Head of caudate nucleus (tissue), 42 donors: ENCODE measurements at regions not wholly inside any gene's neighbourhood (a gene's known extent, or its start where the extent isn't known, plus 50 kb on each side); places are given as distances from the start of the nearest gene placed in this dataset.
"Not testable (repeated sequence)": the region's sequence is repeated elsewhere in the genome, so short reads cannot be mapped to it uniquely, and the experiment has no call there.

Experiments
- DNase-seq, 42 donors: peaks; one replicate each; pipeline versions ENCODE4 v3.0.0 to v3.0.0-alpha.2; 2020 to 2021; ENCODE audit warnings: mixed read lengths in 7 of 42
- intact Hi-C: fragments of 100-400 bp; cut with DNase I; formaldehyde crosslinking; loops from one replicate; pipeline ENCODE4 v1.15.0; 2022

- peak in 2 of 42 donors; percentile 2 to 16 for DNase-seq
- intact Hi-C loops, result no loop called here
Measured at GRCh38 chr16:49936791-49937190, 80.9 kb upstream of the ZNF423 start.

GRCh38 chr16:49937886-49938285 lies 82.0 kb upstream of the ZNF423 start:
- intact Hi-C loops, result no loop called here
- no peak for DNase-seq

DNA sequence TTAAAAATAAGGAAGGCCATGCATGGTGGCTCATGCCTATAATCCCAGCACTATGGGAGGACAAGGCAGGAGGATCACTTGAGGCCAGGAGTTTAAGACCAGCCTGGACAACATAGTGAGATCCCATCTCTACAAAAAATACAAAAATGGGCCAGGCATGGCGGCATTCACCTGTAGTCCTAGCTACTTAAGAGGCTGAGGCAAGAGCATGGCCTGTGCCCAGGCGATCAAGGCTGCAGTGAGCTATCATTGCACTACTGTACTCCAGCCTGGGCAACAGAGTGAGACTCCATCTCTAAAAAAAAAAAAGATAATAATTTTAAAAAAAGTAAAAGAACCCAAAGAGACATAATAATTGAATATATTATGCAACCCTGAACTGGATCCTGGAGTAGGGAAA lies 83.6 kb upstream of the ZNF423 start:
- intact Hi-C loops, result no loop called here
- DNase-seq, result no peak

DNA sequence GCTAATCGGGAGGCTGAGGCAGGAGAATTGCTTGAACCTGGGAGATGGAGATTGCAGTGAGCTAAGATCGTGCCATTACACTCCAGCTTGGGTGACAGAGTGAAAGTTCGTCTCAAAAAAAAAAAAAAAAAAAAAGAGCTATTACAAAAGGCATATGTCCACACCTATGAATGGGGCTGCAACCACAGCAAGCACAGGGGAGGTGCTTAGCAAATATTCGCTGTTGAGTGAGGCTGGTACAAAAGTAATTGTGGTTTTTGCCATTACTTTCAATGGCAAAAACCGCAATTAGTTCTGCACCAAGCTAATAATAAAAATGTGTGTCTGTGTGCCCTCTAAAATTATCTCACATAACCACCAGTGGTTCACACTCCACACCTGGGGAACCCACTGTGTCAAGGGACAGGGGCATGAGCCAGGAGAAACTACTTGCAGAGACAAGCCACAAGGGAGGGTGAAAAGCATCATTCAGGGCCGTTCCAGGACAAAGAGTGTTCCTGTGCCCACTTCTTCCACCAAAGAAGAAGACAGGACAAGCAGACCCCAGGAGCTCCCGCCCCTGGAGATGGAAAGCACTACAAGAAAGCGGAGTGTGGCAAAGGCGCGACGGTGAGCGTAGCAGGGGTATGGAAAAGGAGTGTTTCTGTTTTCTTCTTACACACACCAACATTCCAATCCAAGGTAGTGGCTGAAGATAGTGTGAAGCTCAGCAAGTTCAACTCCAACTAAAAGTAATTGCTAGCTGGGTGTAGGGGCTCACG lies 84.4 kb upstream of the CNEP1R1 start:
- DNase-seq, result peak in 1 of 42 donors; percentile 14
- intact Hi-C loops, result no loop called here

- intact Hi-C loops, result no loop called here
- no peak for DNase-seq
Measured at GRCh38 chr16:49944221-49944620, 80.8 kb upstream of the CNEP1R1 start.

GRCh38 chr16:49947907-49948678 lies 76.9 kb upstream of the CNEP1R1 start:
- intact Hi-C loops, result no loop called here
- DNase-seq, result no peak

DNA sequence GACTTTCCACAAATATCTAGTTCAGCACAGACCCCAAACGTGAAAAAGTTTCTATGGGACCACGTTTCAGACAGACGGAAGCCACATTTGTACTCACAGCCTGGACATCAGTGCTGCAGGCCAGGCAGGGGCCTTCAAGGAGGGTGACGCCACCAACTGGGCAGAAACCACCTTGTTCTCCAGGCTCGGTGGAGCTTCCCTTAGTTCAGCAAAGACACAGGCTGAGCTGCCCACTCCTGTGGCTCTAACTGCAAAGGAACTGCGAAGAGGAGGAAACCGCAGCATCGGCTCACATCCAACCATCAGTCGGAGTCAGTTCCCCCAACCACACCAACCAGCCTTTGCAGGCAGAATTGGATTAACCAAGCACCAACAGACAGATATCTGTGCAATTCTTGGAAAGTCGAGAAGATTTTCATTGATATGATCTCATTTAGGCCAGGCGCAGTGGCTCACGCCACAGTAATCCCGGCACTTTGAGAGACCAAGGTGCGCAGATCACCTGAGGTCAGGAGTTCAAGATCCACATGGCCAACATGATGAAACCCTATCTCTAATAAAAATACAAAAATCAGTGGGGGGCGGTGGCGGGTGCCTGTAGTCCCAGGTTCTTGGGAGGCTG lies 73.3 kb upstream of the CNEP1R1 start:
- intact Hi-C loops, result no loop called here
- DNase-seq, result no peak

- no peak for DNase-seq
- intact Hi-C loops, result no loop called here
Measured at GRCh38 chr16:49952386-49952785, 72.6 kb upstream of the CNEP1R1 start.

GRCh38 chr16:49953090-49953489 lies 71.9 kb upstream of the CNEP1R1 start:
- intact Hi-C loops, result no loop called here
- DNase-seq, result peak in 1 of 42 donors; percentile 0

DNA sequence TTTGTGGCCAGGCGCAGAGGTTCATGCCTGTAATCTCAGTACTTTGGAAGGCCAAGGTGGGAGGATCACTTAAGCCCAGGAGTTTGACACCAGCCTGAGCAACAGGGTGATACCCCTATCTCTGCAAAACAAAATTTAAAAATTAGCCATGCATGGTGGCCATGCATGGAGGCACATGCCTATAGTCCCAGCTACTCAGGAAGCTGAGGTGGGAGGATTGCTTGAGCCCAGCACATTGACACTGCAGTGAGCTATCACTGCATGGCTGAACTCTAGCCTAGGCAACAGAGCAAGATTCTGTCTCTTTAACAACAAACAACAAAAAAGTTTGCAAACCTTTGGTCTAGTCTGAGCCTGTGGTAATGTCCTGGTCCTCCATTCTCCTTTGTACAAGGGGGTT lies 69.2 kb upstream of the CNEP1R1 start:
- peak in 1 of 42 donors; percentile 3 for DNase-seq
- intact Hi-C loops, result no loop called here

DNA sequence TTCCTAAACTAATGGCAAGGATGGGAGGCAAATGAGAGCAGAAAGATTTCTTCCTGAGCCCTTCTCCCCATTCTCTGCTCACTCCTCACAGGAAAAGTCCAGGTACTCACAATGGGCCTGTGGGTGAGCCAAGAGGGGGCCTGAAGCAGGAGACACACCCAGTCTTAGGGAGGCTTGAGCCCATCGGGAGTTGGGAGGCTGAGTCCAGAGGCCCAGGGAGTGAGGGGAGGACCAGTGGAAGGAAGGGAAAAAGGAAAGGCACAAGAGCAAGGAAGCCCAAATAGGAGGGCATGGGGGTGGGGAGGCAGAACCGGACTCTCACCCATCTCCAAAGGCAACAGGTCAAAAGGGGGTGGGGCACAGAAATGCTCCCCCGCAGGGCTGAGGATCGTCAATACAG lies 68.1 kb upstream of the CNEP1R1 start:
- DNase-seq, result peak in 1 of 42 donors; percentile 27
- intact Hi-C loops, result no loop called here

DNA sequence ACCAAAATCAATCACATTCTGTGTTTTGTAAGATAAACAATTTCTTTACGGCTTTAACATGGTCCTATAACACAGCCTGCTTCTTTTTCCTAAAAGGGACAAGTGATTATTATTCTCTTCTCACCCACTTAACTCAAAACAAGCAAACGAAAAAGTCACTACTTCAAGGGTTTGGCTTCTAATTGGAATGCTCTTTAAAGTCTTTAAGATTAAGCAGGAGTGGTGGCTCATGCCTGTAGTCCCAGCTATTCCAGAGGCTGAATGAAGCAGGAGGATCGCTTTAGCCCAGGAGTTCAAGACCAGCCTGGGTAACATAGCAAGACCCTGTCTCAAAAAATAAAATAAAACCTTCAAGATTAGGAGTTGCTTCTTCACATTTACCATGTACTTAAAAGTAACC lies 66.6 kb upstream of the CNEP1R1 start:
- intact Hi-C loops, result no loop called here
- peak in 1 of 42 donors; percentile 15 for DNase-seq

GRCh38 chr16:49959552-49960277 lies 65.3 kb upstream of the CNEP1R1 start:
- intact Hi-C loops, result no loop called here
- DNase-seq, result peak in 1 of 42 donors; percentile 30

GRCh38 chr16:49961089-49961488 lies 63.9 kb upstream of the CNEP1R1 start:
- intact Hi-C loops, result no loop called here
- no peak for DNase-seq

DNA sequence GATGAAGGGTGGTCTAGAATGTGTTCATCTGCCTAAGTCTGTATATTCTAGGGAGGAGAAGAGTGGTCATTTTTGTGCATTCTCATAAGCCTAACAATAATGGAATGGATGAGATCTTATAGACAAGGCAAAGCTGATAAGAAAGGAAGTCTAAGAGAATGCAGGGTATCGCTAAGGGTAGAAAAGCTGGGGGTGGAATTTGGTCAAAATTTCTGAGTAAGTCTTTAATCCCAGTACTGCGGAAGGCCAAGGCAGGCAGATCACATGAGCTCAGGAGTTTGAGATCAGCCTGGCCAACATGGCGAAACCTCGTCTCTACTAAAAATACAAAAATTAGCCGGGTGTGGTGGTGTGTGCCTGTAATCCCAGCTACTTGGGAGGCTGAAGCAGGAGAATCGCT lies 62.5 kb upstream of the CNEP1R1 start:
- peak in 1 of 42 donors; percentile 12 for DNase-seq
- intact Hi-C loops, result not testable (repeated sequence)

DNA sequence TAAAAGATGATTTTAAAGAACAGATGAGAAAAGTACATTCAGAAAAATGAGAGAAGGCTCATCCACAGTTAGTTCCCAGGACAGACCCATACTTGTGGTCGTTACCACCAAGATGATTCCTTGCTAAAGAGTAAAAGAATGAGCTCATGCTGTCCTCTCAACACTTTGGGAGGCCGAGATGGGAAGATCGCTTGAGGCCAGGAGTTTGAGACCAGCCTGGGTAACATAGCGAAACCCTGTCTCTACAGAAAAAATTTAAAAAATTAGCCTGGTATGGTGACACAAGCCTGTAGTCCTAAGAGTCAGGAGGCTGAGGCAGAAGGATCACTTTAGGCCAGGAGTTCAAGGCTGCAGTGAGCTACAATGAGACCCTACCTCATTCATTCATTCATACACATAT lies 60.7 kb upstream of the CNEP1R1 start:
- intact Hi-C loops, result no loop called here
- no peak for DNase-seq

DNA sequence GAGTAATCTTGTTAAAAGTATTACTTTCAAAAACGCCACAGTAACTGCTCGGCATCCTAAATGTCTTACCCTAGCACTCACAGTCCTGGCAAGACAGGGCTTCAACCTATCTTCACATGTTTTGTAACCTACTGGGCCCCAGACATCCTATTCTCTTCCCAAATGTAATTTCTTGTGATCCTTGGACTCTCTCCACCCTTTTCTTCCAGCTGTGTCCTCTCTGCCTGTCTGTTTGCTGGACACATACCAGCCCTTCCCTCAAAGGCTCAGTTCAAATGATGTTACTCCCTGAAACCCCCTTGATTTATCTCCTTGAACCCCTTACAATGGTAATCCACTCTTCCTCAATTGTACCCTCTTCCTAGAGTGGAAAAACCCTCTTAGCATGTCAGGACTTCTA lies 60.1 kb upstream of the CNEP1R1 start:
- intact Hi-C loops, result no loop called here
- no peak for DNase-seq

DNA sequence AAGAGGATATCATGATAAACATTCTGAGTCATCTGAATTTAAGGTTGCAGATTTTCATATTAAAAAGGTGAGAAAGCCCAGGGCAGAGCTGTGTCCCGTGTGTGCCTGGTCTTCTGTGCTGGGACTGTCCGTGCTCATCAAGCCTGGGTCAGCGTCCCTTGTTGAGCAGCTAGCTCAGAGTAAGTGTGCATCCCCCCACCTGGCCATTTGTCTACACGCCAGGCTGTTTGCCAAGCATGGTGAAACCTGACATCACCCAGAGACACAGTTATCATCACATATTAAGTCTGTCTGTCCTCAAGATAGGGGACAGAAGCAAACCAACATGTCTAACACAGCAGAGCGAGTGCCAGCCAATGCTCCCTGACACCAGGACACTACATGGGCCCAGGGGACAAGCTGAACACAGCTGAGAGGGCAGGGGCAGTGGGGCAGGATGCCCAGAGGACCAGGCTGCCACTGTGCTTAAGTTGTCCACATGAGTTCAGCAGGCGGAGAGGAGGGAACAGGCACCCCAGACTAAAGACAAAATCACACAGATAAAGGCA lies 57.9 kb upstream of the CNEP1R1 start:
- DNase-seq, result no peak
- intact Hi-C loops, result no loop called here
